ENCODE measurements at regions not wholly inside any gene's neighbourhood (a gene's known extent, or its start where the extent isn't known, plus 50 kb on each side); places are given as distances from the start of the nearest gene placed in this dataset.

DNA sequence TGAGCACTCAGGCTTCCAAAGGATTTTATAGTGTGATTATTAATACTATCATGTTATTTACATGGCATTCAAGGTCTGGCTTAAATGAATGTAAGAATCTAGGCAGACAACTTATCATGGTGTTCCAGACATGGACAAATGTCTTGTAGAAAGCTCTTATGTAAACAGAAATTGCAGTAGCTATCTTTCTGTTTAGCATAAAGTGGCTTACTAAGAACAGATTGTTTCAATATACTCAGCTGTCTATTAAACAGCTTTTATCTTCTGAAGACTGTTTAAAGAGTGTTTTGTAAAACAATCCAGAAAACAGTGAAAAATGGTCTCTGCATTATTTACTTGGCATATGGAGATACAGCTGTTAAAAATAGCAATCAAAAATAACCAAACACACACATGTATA is 1061.8 kb upstream of the SEL1L start:
- TF ChIP-seq POLR2AphosphoS5 (IDR thresholded peaks at IDR 0.05; ENCODE audit: borderline replicate concordance, low read depth, low read length) (no peak), EZH2 (IDR thresholded peaks at IDR 0.05) (no peak)
